ENCODE measurements at regions not wholly inside any gene's neighbourhood (a gene's known extent, or its start where the extent isn't known, plus 50 kb on each side); places are given as distances from the start of the nearest gene placed in this dataset.

DNA sequence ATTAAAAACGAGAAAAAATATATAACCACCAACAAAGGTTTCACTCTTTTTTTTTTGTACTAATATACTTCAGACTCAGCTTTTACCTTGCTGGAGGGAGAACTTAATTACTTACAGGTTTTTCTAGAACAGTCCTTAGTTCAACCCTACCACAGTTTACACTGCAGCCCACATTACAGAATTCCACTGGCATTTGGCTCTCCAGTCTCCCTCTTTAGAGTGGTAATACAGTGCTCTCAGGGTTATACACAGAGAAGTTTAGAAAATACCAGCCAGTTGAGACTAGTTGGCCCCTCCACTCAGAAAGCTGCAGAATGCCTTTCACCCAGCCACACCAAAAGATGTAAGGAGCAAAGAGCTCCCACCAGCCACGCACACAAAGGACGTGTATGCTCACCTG is 122.3 kb upstream of the DIO3 start:
- H3K27ac ChIP-seq (ENCODE audit: low read depth, low read length, poor library complexity, severe bottlenecking), result no peak overlapping the region
- H3K4me3 ChIP-seq (ENCODE audit: low read depth, low read length, poor library complexity, severe bottlenecking), result no peak overlapping the region
- no peaks in the 10 kb centered on the region for H3K9me3 ChIP-seq (ENCODE audit: low read length)
- H3K4me2 ChIP-seq (ENCODE audit: low read length), result no peak overlapping the region
- H4K20me1 ChIP-seq (ENCODE audit: insufficient read depth, low read length), result no peaks in the 10 kb centered on the region
- 0 out of 2 replicates have a peak overlapping the region, but pooled peaks have one; percentile 14 for H2AFZ ChIP-seq (ENCODE audit: low read length)
- no peaks in the 10 kb centered on the region for H3K79me2 ChIP-seq (ENCODE audit: insufficient read depth, low read depth, low read length)
- ChIA-PET CTCF (ENCODE audit: unreplicated experiment) (no interaction called here), POLR2A (no interaction called here)
- peaks cover 28% of the 10 kb centered on the region for H3K4me1 ChIP-seq (ENCODE audit: insufficient read depth, low read length, poor library complexity, severe bottlenecking)
- H3K36me3 ChIP-seq (ENCODE audit: insufficient read depth, low read length), result no peaks in the 10 kb centered on the region
- no peak for DNase-seq (ENCODE audit: low spot score)
- TF ChIP-seq CTCF (conservative IDR thresholded peaks at IDR 0.05; ENCODE audit: low read length), result no peak
- TF ChIP-seq EZH2phosphoT487 (IDR thresholded peaks at IDR 0.05; ENCODE audit: borderline replicate concordance, low read depth, low read length), result no peak
- no TSS peak for BruUV-seq (replicated peaks)
- no peaks in the 10 kb centered on the region for H3K9me2 ChIP-seq (ENCODE audit: insufficient read depth, low read length)
- intact Hi-C loops (cut with micrococcal nuclease; ENCODE audit: unreplicated experiment), result no loop called here

DNA sequence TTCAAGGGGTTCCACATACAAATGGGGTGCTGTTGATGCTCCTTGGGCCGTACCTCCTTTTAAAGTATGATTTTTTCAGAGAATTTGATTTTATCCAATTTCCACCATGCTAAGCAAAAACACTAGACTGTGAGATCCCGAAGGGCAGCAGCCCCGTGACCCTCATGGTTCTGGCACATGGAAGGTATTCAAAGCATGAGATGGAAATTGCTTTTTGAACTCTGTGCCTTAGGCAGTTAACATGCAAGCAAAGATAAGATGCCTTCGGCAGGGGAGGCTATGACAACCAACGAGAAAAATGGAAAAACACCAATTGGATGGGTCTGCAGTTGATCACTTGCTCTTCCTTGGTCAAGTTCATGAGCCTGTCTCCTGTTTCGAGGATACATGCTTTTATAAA is 120.8 kb upstream of the DIO3 start:
- BruUV-seq (replicated peaks), result no TSS peak
- no peaks in the 10 kb centered on the region for H3K9me2 ChIP-seq (ENCODE audit: insufficient read depth, low read length)
- no peaks in the 10 kb centered on the region for H3K79me2 ChIP-seq (ENCODE audit: insufficient read depth, low read depth, low read length)
- no peaks in the 10 kb centered on the region for H3K9me3 ChIP-seq (ENCODE audit: low read length)
- no peak overlapping the region for H3K4me2 ChIP-seq (ENCODE audit: low read length)
- H4K20me1 ChIP-seq (ENCODE audit: insufficient read depth, low read length), result no peaks in the 10 kb centered on the region
- TF ChIP-seq EZH2phosphoT487 (IDR thresholded peaks at IDR 0.05; ENCODE audit: borderline replicate concordance, low read depth, low read length), result no peak
- no peak for TF ChIP-seq CTCF (conservative IDR thresholded peaks at IDR 0.05; ENCODE audit: low read length)
- DNase-seq (ENCODE audit: low spot score), result no peak
- ChIA-PET POLR2A (interaction anchor here (0.6 to 0.7 kb wide), 4 partner anchors 32 to 965 kb away, joined by 3 to 4 read pairs (median 4); no protein-coding TSS in a partner anchor), CTCF (ENCODE audit: unreplicated experiment) (no interaction called here)
- peaks cover 28% of the 10 kb centered on the region for H3K4me1 ChIP-seq (ENCODE audit: insufficient read depth, low read length, poor library complexity, severe bottlenecking)
- intact Hi-C loops (cut with micrococcal nuclease; ENCODE audit: unreplicated experiment), result no loop called here
- H3K4me3 ChIP-seq (ENCODE audit: low read depth, low read length, poor library complexity, severe bottlenecking), result no peak overlapping the region
- H3K36me3 ChIP-seq (ENCODE audit: insufficient read depth, low read length), result no peaks in the 10 kb centered on the region
- no peak overlapping the region for H2AFZ ChIP-seq (ENCODE audit: low read length)
- H3K27ac ChIP-seq (ENCODE audit: low read depth, low read length, poor library complexity, severe bottlenecking), result no peak overlapping the region

GRCh38 chr14:101441710-101442109 is 119.6 kb upstream of the DIO3 start:
- H3K4me3 ChIP-seq (ENCODE audit: low read depth, low read length, poor library complexity, severe bottlenecking), result no peak overlapping the region
- H3K4me1 ChIP-seq (ENCODE audit: insufficient read depth, low read length, poor library complexity, severe bottlenecking), result peaks cover 28% of the 10 kb centered on the region
- BruUV-seq (replicated peaks), result no TSS peak
- H3K79me2 ChIP-seq (ENCODE audit: insufficient read depth, low read depth, low read length), result no peaks in the 10 kb centered on the region
- intact Hi-C loops (cut with micrococcal nuclease; ENCODE audit: unreplicated experiment), result no loop called here
- ChIA-PET POLR2A (interaction anchor here (1.2 kb wide), 1 partner anchor 29 kb away, joined by 3 read pairs; no protein-coding TSS in a partner anchor), CTCF (ENCODE audit: unreplicated experiment) (no interaction called here)
- no peaks in the 10 kb centered on the region for H4K20me1 ChIP-seq (ENCODE audit: insufficient read depth, low read length)
- no peaks in the 10 kb centered on the region for H3K9me3 ChIP-seq (ENCODE audit: low read length)
- H3K27ac ChIP-seq (ENCODE audit: low read depth, low read length, poor library complexity, severe bottlenecking), result no peak overlapping the region
- no peak overlapping the region for H2AFZ ChIP-seq (ENCODE audit: low read length)
- no peaks in the 10 kb centered on the region for H3K36me3 ChIP-seq (ENCODE audit: insufficient read depth, low read length)
- H3K4me2 ChIP-seq (ENCODE audit: low read length), result peak overlapping the region; percentile 56
- no peak for TF ChIP-seq CTCF (conservative IDR thresholded peaks at IDR 0.05; ENCODE audit: low read length)
- no peak for TF ChIP-seq EZH2phosphoT487 (IDR thresholded peaks at IDR 0.05; ENCODE audit: borderline replicate concordance, low read depth, low read length)
- H3K9me2 ChIP-seq (ENCODE audit: insufficient read depth, low read length), result no peaks in the 10 kb centered on the region
- no peak for DNase-seq (ENCODE audit: low spot score)

Measured in OCI-LY7 (cell line).